Gastrocnemius medialis (tissue), 4 donors: ENCODE measurements at regions not wholly inside any gene's neighbourhood (a gene's known extent, or its start where the extent isn't known, plus 50 kb on each side); places are given as distances from the start of the nearest gene placed in this dataset.

Source experiments
- ATAC-seq, 2 donors: fragments of 150-250 bp; one replicate each; pipeline ENCODE4 v1.9.1; 2016
- DNase-seq, 2 donors: peaks; one replicate each; pipeline ENCODE4 v3.0.0-alpha.2; 2019
- H3K27ac ChIP-seq, 4 donors: fragments of 200-600 bp; sonication (generic); 1 replicate in 1 of 4; 2 replicates in 3 of 4; pipeline ENCODE4 v1.5.1; 2016 to 2018; ENCODE audit warnings: mild to moderate bottlenecking in 2 of 4, moderate library complexity in 1 of 4
- H3K27me3 ChIP-seq, 3 donors: fragments of 200-600 bp; sonication (generic) in 2 of 3; 1 replicate in 1 of 3; 2 replicates in 2 of 3; pipeline versions ENCODE4 v1.5.1 to v1.6.0; 2016 to 2019; ENCODE audit warnings: mild to moderate bottlenecking in 1 of 3, moderate library complexity in 1 of 3
- H3K36me3 ChIP-seq, 2 donors: fragments of 200-600 bp; sonication (generic) in 1 of 2; one replicate each; pipeline ENCODE4 v1.5.1; 2017 to 2018
- H3K4me1 ChIP-seq, 2 donors: fragments of 200-600 bp; sonication (generic) in 1 of 2; one replicate each; pipeline ENCODE4 v1.5.1; 2016 to 2017; ENCODE audit warnings: mild to moderate bottlenecking in 2 of 2
- H3K4me3 ChIP-seq, 4 donors: fragments of 200-600 bp; sonication (generic) in 3 of 4; 1 replicate in 1 of 4; 2 replicates in 3 of 4; pipeline ENCODE4 v1.5.1; 2016 to 2019; ENCODE audit warnings: mild to moderate bottlenecking in 2 of 4
- H3K9me3 ChIP-seq, 3 donors: fragments of 200-600 bp; sonication (generic) in 2 of 3; 1 replicate in 1 of 3; 2 replicates in 2 of 3; pipeline ENCODE4 v1.5.1; 2016 to 2019
- CTCF ChIP-seq, 5 experiments: fragments of 450-650 bp in 3 of 5; fragments of 200-600 bp in 2 of 5; sonication (generic) in 2 of 5; IDR thresholded peaks in 4 of 5; conservative IDR thresholded peaks in 1 of 5; 1 replicate in 4 of 5; 2 replicates in 1 of 5; pipeline ENCODE4 v1.5.1; 2016 to 2019; ENCODE audit warnings: antibody characterized with exemption in 5 of 5, mild to moderate bottlenecking in 3 of 5, moderate library complexity in 3 of 5
- POLR2A ChIP-seq, 2 donors: fragments of 450-650 bp; IDR thresholded peaks; one replicate each; pipeline ENCODE4 v1.6.1; 2017; ENCODE audit warnings: antibody characterized with exemption in 2 of 2, mild to moderate bottlenecking in 2 of 2, moderate library complexity in 2 of 2
- in situ Hi-C, 4 donors: fragments of 200-750 bp; cut with MboI; loops; one replicate each; pipeline versions ENCODE4 v1.15.0 to v1.8.0; 2017; ENCODE audit warnings: low sequenced_read_pairs in 4 of 4
- intact Hi-C: fragments of 100-400 bp; cut with DNase I; formaldehyde crosslinking; loops from one replicate; pipeline ENCODE4 v1.15.1; 2023; ENCODE audit warnings: low total_unique reads

- no peaks in the 10 kb centered on the region for H3K9me3 ChIP-seq
- no peak overlapping the region for H3K4me3 ChIP-seq
- no peaks in the 10 kb centered on the region for H3K27me3 ChIP-seq
- DNase-seq (no peak), ATAC-seq (no peak)
- no peaks in the 10 kb centered on the region for H3K36me3 ChIP-seq
- no peak overlapping the region for H3K27ac ChIP-seq
- TF ChIP-seq POLR2A (IDR thresholded peaks at IDR 0.05) (no peak), CTCF (IDR thresholded peaks at IDR 0.05 in 4 of 5, conservative IDR thresholded peaks at IDR 0.05 in 1 of 5) (no peak)
- intact Hi-C loops, result loop anchor here (10.0 kb wide), 1 partner anchor 191 kb away; the partner anchor contains the start of gene FGGY
- peaks cover 14 to 21% of the 10 kb centered on the region in 2 donors for H3K4me1 ChIP-seq
- in situ Hi-C loops, result no loop called here
Observed at GRCh38 chr1:59103457-59103856, 193.4 kb upstream of the FGGY start.

GRCh38 chr1:59104191-59104760, 192.6 kb upstream of the FGGY start:
- Histone ChIP-seq H3K36me3 (no peaks in the 10 kb centered on the region), H3K4me3 (no peak overlapping the region), H3K4me1 (peaks cover 14 to 18% of the 10 kb centered on the region in 2 donors), H3K9me3 (no peaks in the 10 kb centered on the region), H3K27me3 (no peaks in the 10 kb centered on the region), H3K27ac (no peak overlapping the region)
- in situ Hi-C loops (no loop called here), intact Hi-C loops (loop anchor here (10.0 kb wide), 1 partner anchor 191 kb away; the partner anchor contains the start of gene FGGY)
- DNase-seq (no peak), ATAC-seq (no peak)
- TF ChIP-seq POLR2A (IDR thresholded peaks at IDR 0.05) (no peak), CTCF (IDR thresholded peaks at IDR 0.05 in 4 of 5, conservative IDR thresholded peaks at IDR 0.05 in 1 of 5) (no peak)

- intact Hi-C loops, result loop anchor here (5.0 to 10.0 kb wide), 2 partner anchors 189 to 324 kb away; partner anchors contain the start of genes FGGY and JUN
- H3K27me3 ChIP-seq, result no peaks in the 10 kb centered on the region
- no peak for TF ChIP-seq POLR2A (IDR thresholded peaks at IDR 0.05)
- no peak for TF ChIP-seq CTCF (IDR thresholded peaks at IDR 0.05 in 4 of 5, conservative IDR thresholded peaks at IDR 0.05 in 1 of 5)
- DNase-seq, result peak in 1 of 2 donors; percentile 38
- no peak overlapping the region for H3K4me3 ChIP-seq
- in situ Hi-C loops, result no loop called here
- no peaks in the 10 kb centered on the region for H3K9me3 ChIP-seq
- H3K4me1 ChIP-seq, result peaks cover 11 to 17% of the 10 kb centered on the region in 2 donors
- no peaks in the 10 kb centered on the region for H3K36me3 ChIP-seq
- peak overlapping the region; percentile 0 to 78 (median 46) for H3K27ac ChIP-seq
- ATAC-seq, result peak in 1 of 2 donors; percentile 12
Observed at GRCh38 chr1:59105548-59106507, 191.1 kb upstream of the FGGY start.

- DNase-seq (peak; percentile 87 to 92), ATAC-seq (peak; percentile 98 to 99)
- no peaks in the 10 kb centered on the region for H3K36me3 ChIP-seq
- H3K27ac ChIP-seq, result peak overlapping the region; percentile 76 to 87 (median 79)
- intact Hi-C loops (loop anchor here (5.0 to 10.0 kb wide), 2 partner anchors 187 to 325 kb away; partner anchors contain the start of genes FGGY and JUN), in situ Hi-C loops (no loop called here)
- H3K9me3 ChIP-seq, result no peaks in the 10 kb centered on the region
- no peak overlapping the region for H3K4me3 ChIP-seq
- no peaks in the 10 kb centered on the region for H3K27me3 ChIP-seq
- TF ChIP-seq POLR2A (IDR thresholded peaks at IDR 0.05) (no peak), CTCF (IDR thresholded peaks at IDR 0.05 in 4 of 5, conservative IDR thresholded peaks at IDR 0.05 in 1 of 5) (no peak)
- peaks cover 11 to 17% of the 10 kb centered on the region in 2 donors for H3K4me1 ChIP-seq
Observed at GRCh38 chr1:59107516-59107915, 189.4 kb upstream of the FGGY start.
